Fibroblast of mammary gland (primary cell): ENCODE measurements at regions not wholly inside any gene's neighbourhood (a gene's known extent, or its start where the extent isn't known, plus 50 kb on each side); places are given as distances from the start of the nearest gene placed in this dataset.

Source experiments
- DNase-seq: peaks from one replicate; pipeline ENCODE4 v3.0.0-alpha.2; 2010; ENCODE audit warnings: low read depth
- H3K4me3 ChIP-seq: 2 replicates; pipeline ENCODE4 v1.5.1; 2011; ENCODE audit warnings: low read depth, mild to moderate bottlenecking, low read length, moderate library complexity; ENCODE audit not compliant: control insufficient read depth
- CTCF ChIP-seq: conservative IDR thresholded peaks from 2 replicates; pipeline ENCODE4 v1.5.1; 2011; ENCODE audit warnings: low read depth, low read length, inconsistent platforms; ENCODE audit not compliant: control insufficient read depth, insufficient read depth

GRCh38 chr14:76644855-76645518 lies 116.3 kb upstream of the VASH1 start:
- peak; percentile 14 for DNase-seq
- TF ChIP-seq CTCF = peak; percentile 39
- H3K4me3 ChIP-seq = no peak overlapping the region

- DNase-seq = peak; percentile 66
Observed at GRCh38 chr14:76647697-76648298, 113.5 kb upstream of the VASH1 start.

GRCh38 chr14:76651410-76652055 lies 109.7 kb upstream of the VASH1 start:
- DNase-seq = no peak
- no peak for TF ChIP-seq CTCF

More at GRCh38 chr14:76647697-76648298, 113.5 kb upstream of the VASH1 start:
- no peak overlapping the region for H3K4me3 ChIP-seq
- TF ChIP-seq CTCF = peak; percentile 92

GRCh38 chr14:76653875-76654572 lies 107.2 kb upstream of the VASH1 start:
- H3K4me3 ChIP-seq = no peak overlapping the region
- no peak for TF ChIP-seq CTCF
- DNase-seq = no peak

More at GRCh38 chr14:76651410-76652055, 109.7 kb upstream of the VASH1 start:
- no peak overlapping the region for H3K4me3 ChIP-seq

- DNase-seq = no peak
- no peak overlapping the region for H3K4me3 ChIP-seq
- no peak for TF ChIP-seq CTCF
Observed at GRCh38 chr14:76654573-76655108, 106.6 kb upstream of the VASH1 start.

- no peak for DNase-seq
- TF ChIP-seq CTCF = no peak
- no peak overlapping the region for H3K4me3 ChIP-seq
Observed at GRCh38 chr14:76655331-76655730, 105.9 kb upstream of the VASH1 start.
